IPS DF 6.9 (cell line): ENCODE measurements at regions not wholly inside any gene's neighbourhood (a gene's known extent, or its start where the extent isn't known, plus 50 kb on each side); places are given as distances from the start of the nearest gene placed in this dataset.

Experiments
- DNase-seq: peaks from one replicate; pipeline ENCODE4 v3.0.0-alpha.2; 2013; ENCODE audit warnings: low read depth, low spot score
- H3K27ac ChIP-seq: one replicate; pipeline ENCODE4 v1.5.1; 2013; ENCODE audit warnings: low read length, control low read depth
- H3K27me3 ChIP-seq: 2 replicates; pipeline ENCODE4 v1.6.1; 2013; ENCODE audit warnings: mild to moderate bottlenecking, low read length; ENCODE audit not compliant: control insufficient read depth, insufficient read depth
- H3K36me3 ChIP-seq: 2 replicates; pipeline ENCODE4 v1.6.1; 2013; ENCODE audit warnings: low read length; ENCODE audit not compliant: control insufficient read depth, insufficient read depth
- H3K4me1 ChIP-seq: 2 replicates; pipeline ENCODE4 v1.6.1; 2013; ENCODE audit warnings: low read length; ENCODE audit not compliant: control insufficient read depth, insufficient read depth
- H3K4me3 ChIP-seq: 2 replicates; pipeline ENCODE4 v1.5.1; 2013; ENCODE audit warnings: mild to moderate bottlenecking, low read length
- H3K9me3 ChIP-seq: 2 replicates; pipeline ENCODE4 v1.6.1; 2013; ENCODE audit warnings: low read length, inconsistent platforms; ENCODE audit not compliant: control insufficient read depth, insufficient read depth
- WGBS: extraction: QIAGEN DNeasy Blood & Tissue Kit; methylation state at CpG from one replicate; pipeline ENCODE4 v1.1.7; 2013; ENCODE audit warnings: mixed read lengths, missing lambda C conversion rate; ENCODE audit not compliant: insufficient read length, insufficient coverage; 5-methylcytosine and 5-hydroxymethylcytosine counted together

DNA sequence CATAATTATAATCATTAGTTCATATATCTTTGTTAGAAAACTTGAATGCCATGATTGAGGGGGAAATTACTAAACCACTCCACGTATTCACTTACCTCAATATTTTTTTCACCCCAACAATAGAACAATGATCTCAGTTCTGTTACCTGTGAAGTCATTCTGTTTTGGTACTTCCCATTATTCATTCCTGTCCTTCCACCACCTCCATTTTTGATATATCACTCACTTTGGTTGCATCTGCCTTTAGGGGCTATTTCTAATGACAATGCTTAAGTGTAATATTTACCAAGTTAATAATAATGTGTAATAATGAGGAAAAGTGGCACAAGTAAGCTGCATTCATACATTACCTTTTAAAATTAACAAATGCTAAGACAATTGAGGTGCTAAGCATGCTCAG, 218.4 kb downstream of the SPATA31D1 start:
- H3K4me3 ChIP-seq = no peak overlapping the region
- no peaks in the 10 kb centered on the region for H3K9me3 ChIP-seq
- H3K27ac ChIP-seq = no peak overlapping the region
- H3K27me3 ChIP-seq = no peaks in the 10 kb centered on the region
- no peak for DNase-seq
- H3K36me3 ChIP-seq = no peaks in the 10 kb centered on the region
- WGBS = no CpG with 5 or more reads among the region's 1 CpG
- no peaks in the 10 kb centered on the region for H3K4me1 ChIP-seq

DNA sequence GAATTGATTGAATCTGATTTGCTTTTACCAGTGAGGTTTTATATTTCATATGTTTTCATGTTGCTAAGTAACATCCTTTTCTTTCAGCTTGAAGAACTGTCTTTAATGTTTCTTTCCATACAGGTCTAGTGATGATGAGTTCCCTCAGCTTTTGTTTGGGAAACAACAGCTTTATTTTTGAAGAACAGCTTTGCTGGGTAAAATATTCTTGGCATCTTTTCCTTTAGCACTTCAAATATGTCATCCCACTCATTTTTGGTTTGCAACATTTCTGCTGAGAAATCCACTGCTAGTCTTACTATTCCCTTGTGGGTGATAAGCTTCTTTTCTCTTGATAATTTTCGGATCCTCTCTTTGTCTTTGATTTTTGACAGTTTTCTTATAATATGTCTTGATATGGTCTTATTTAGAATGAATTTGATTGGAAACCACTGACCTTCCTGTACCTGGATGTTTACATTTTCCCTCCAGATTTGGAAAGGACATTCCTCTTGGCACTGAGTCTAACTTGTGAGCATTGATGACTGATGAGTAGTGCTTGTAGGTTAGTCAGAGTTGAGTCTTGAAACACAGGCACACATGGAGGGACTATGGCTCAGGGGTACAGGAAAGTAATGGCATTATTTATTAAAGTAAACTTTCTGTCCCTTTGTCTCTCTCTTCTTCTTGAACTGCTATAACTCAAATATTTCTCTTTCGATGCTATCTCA, 220.3 kb downstream of the SPATA31D1 start:
- H3K4me1 ChIP-seq = no peaks in the 10 kb centered on the region
- H3K9me3 ChIP-seq = no peaks in the 10 kb centered on the region
- H3K27ac ChIP-seq = no peak overlapping the region
- H3K4me3 ChIP-seq = no peak overlapping the region
- DNase-seq = no peak
- 80% methylated on average over 1 of the region's 2 CpGs for WGBS
- H3K27me3 ChIP-seq = no peaks in the 10 kb centered on the region
- no peaks in the 10 kb centered on the region for H3K36me3 ChIP-seq

DNA sequence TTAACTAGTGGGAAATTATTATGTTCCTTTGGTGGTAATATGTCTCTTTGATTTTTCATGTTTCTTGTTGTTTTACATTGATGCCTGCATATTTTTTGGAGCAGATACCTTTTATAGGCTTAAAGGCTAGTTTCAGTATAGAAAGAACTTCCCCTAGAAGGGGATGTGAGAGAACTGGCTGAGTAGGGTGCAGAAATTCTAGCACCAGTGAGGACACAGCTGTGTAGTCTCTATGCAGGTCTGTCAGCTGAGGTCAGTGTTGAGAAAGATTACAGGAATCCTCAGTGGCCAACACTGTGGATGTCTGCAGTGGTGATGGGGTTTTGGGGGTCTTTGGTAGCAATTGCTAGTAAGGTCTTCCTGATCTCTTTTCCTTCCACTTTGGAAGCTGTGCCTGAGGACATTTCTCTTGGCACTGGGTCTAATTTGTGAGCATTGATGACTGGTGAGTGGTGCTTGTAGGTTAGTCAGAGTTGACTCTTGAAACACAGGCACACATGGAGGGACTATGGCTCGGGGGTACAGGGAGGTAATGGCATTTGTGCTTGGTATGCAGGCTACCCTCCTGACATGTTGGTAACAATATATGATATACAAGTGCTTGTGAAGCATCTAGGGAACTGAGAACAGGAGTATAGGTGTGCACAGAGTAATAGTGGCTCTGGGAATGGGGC, 221.4 kb downstream of the SPATA31D1 start:
- no peaks in the 10 kb centered on the region for H3K27me3 ChIP-seq
- no peaks in the 10 kb centered on the region for H3K36me3 ChIP-seq
- no peak for DNase-seq
- no peaks in the 10 kb centered on the region for H3K9me3 ChIP-seq
- no CpG with 5 or more reads among the region's 1 CpG for WGBS
- no peak overlapping the region for H3K27ac ChIP-seq
- no peaks in the 10 kb centered on the region for H3K4me1 ChIP-seq
- H3K4me3 ChIP-seq = no peak overlapping the region

DNA sequence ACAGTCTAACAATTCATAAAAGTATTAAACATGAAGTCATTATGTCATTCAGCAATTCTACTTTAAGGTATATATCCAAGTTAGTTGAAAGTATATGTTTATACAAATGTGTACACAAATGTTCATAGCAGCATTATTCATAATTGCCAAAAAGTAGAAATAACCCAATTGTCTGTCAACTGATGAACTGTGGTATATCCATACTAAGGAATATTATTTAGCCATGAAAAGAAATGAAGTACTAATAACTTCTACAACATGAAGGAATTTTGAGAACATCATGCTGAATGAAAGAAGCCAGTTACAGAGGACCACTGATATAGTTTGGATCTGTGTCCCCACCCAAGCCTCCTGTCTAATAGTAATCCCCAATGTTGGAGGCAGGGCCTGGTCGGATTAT, 224.3 kb downstream of the SPATA31D1 start:
- H3K27me3 ChIP-seq = no peaks in the 10 kb centered on the region
- no peaks in the 10 kb centered on the region for H3K36me3 ChIP-seq
- no peaks in the 10 kb centered on the region for H3K4me1 ChIP-seq
- H3K27ac ChIP-seq = no peak overlapping the region
- no CpG with 5 or more reads among the region's 1 CpG for WGBS
- DNase-seq = no peak
- no peaks in the 10 kb centered on the region for H3K9me3 ChIP-seq
- H3K4me3 ChIP-seq = no peak overlapping the region

DNA sequence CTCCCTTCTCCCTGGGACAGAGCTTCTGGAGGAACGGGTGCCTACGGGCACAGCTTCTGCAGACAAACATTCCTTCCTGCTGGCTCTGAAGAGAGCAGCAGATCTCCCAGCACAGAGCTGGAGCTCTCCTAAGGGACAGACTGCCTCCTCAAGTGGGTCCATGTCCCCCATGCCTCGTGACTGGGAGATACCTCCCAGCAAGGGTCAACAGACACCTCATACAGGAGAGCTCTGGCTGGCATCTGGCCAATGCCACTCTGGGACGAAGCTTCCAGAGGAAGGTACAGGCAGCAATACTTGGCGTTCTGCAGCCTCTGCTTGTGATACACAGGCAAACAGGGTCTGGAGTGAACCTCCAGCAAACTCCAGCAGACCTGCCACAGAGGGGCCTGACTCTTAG, 227.9 kb downstream of the SPATA31D1 start:
- DNase-seq = no peak
- no peak overlapping the region for H3K27ac ChIP-seq
- no CpG with 5 or more reads among the region's 5 CpGs for WGBS

DNA sequence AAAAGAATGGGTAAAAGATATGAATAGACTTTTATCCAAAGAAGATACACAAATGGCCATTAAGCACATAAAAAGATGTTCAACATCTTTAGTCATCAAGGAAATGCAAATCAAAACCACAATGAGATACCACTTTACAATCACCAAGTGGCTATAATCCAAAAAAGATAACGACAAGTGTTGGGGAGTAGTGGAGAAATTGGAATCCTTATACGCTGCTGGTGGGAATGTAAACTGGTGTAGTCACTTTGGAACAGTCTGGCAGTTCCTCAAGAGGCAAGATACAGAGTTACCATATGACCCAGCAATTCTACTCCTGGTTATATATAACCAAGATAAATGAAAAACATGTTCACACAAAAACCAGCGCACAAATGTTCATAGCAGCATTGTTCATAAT, 234.9 kb downstream of the SPATA31D1 start:
- Histone ChIP-seq H3K9me3 (no peaks in the 10 kb centered on the region), H3K36me3 (no peaks in the 10 kb centered on the region), H3K27ac (no peak overlapping the region), H3K27me3 (no peaks in the 10 kb centered on the region), H3K4me1 (no peaks in the 10 kb centered on the region), H3K4me3 (no peak overlapping the region)
- no peak for DNase-seq
- WGBS = no CpG with 5 or more reads among the region's 3 CpGs

More for the DNA sequence above, 227.9 kb downstream of the SPATA31D1 start:
- Histone ChIP-seq H3K27me3 (no peaks in the 10 kb centered on the region), H3K4me3 (no peak overlapping the region), H3K36me3 (no peaks in the 10 kb centered on the region), H3K4me1 (no peaks in the 10 kb centered on the region), H3K9me3 (no peaks in the 10 kb centered on the region)

DNA sequence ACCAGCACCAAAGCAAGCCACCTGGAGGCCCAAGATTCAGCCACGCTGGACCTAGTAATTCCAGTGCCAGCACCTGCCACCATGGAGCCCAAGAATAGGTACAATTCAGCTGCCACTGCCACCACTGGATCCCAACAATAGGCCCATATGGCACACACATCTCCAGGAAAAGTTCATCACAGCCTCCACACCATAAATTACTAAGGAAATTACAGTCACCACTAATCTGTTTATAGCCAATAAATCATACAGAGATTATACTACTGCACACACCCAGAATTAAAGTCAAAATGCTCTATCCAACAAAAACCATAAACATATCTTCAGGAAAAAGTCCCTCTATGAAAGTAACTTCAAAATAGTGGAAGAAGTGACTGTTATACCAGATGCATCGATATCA, 242.8 kb downstream of the SPATA31D1 start:
- no peaks in the 10 kb centered on the region for H3K4me1 ChIP-seq
- no peak overlapping the region for H3K4me3 ChIP-seq
- no peaks in the 10 kb centered on the region for H3K27me3 ChIP-seq
- no CpG with 5 or more reads among the region's 2 CpGs for WGBS
- no peaks in the 10 kb centered on the region for H3K9me3 ChIP-seq
- no peak for DNase-seq
- no peaks in the 10 kb centered on the region for H3K36me3 ChIP-seq
- H3K27ac ChIP-seq = no peak overlapping the region

DNA sequence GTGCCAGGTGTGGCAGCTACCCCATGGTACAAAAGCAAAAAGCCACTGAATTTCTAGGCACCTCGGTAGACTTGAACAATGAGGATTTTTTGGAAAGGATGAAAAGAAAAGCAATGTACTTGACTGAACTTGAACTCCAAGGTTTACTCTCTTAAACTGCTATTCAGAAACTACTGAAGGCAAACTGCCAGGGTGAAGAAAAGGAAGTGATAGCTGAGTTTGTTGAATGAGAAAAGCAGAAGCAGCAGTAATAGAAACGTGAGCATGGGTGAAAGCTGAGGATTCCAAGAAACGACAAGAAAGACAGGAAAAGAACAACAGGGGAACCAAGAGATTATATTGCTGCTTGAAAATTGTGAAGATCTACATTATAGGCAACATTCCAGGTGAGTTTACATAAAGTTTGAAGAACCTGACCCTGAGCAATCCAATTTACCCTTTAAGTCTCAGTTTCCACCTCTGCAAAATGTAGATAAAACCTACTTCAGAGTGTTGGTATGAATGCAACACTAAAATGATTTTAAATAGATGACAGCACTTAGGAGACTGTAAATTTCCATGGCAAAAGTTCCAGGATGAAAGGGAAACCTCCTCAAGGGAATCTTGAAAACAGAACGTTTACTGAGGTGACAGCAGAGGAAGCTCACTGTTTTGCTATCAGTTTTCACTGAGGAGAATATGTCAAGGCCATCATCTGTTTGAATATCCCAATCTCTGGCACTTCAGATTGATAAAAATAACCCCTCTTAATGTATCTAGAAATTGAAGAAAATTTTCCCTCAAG, 245.8 kb downstream of the SPATA31D1 start:
- no peaks in the 10 kb centered on the region for H3K4me1 ChIP-seq
- WGBS = no CpG with 5 or more reads among the region's 4 CpGs
- no peaks in the 10 kb centered on the region for H3K27me3 ChIP-seq
- DNase-seq = no peak
- no peak overlapping the region for H3K27ac ChIP-seq
- H3K4me3 ChIP-seq = no peak overlapping the region
- no peaks in the 10 kb centered on the region for H3K36me3 ChIP-seq
- no peaks in the 10 kb centered on the region for H3K9me3 ChIP-seq

DNA sequence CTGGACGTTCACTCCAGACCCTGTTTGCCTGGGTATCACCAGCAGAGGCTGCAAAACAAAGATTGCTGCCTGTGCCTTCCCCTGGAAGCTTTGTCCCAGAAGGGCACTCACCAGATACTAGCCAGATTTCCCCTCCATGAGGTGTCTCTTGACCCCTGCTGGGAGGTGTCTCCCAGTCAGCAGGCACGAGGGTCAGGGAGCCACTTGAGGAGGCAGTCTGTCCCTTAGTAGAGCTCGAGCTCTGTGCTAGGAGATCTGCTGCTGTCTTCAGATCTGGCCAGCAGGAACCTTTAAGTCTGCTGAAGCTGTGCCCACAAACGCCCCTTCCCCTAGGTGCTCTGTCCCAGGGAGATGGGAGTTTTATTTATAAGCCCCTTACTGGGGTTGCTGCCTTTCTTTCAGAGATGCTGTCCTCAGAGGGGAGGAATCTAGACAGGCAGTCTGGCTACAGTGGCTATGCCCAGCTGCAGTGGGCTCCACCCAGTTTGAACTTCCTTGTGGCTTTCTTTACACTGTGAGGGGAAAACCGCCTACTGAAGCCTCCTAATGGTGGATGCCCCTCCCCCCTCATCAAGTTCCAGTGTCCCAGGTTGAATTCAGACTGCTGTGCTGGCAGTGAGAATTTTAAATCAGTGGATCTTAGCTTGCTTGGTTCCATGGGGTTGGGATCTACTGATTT, 253.9 kb downstream of the SPATA31D1 start:
- Histone ChIP-seq H3K9me3 (no peaks in the 10 kb centered on the region), H3K36me3 (no peaks in the 10 kb centered on the region), H3K27me3 (no peaks in the 10 kb centered on the region), H3K27ac (no peak overlapping the region), H3K4me1 (no peaks in the 10 kb centered on the region), H3K4me3 (no peak overlapping the region)
- WGBS = no CpG with 5 or more reads among the region's 5 CpGs
- no peak for DNase-seq

DNA sequence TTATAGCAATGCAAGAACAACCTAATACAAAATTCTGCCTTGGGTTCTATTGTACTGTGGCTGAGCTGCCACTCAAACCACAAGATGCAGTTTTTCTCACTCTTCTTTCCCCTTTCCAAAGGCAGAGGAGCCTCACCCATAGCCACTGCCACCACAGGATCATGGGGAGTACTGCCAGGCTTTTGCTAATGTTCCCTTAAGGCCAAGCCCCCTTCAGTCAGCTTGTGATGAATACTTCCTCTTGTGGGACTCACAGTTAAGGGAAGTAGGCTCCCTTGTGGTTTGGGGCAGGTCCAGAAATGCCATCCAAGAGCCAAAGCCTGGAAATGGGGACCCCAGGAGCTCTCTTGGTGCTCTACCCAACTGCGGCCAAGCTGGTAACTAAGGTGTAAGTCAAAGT, 258.7 kb downstream of the SPATA31D1 start:
- no CpG with 5 or more reads among the region's 1 CpG for WGBS
- Histone ChIP-seq H3K27ac (no peak overlapping the region), H3K4me3 (no peak overlapping the region), H3K4me1 (no peaks in the 10 kb centered on the region), H3K36me3 (no peaks in the 10 kb centered on the region), H3K27me3 (no peaks in the 10 kb centered on the region), H3K9me3 (no peaks in the 10 kb centered on the region)
- no peak for DNase-seq
